ENCODE measurements at regions not wholly inside any gene's neighbourhood (a gene's known extent, or its start where the extent isn't known, plus 50 kb on each side); places are given as distances from the start of the nearest gene placed in this dataset.

- no peak for TF ChIP-seq CTCF (conservative IDR thresholded peaks at IDR 0.05; ENCODE audit: low read depth, low read length)
- no peak for TF ChIP-seq RAD21 (IDR thresholded peaks at IDR 0.05; ENCODE audit: low read length)
- TF ChIP-seq MXI1 (IDR thresholded peaks at IDR 0.05; ENCODE audit: borderline replicate concordance, low read depth, low read length) = no peak
Measured at GRCh38 chr13:83738407-83738806, 143.9 kb downstream of the SLITRK1 start.

Measured in IMR-90 (cell line).